ENCODE measurements at regions not wholly inside any gene's neighbourhood (a gene's known extent, or its start where the extent isn't known, plus 50 kb on each side); places are given as distances from the start of the nearest gene placed in this dataset.

GRCh38 chr4:81746071-81746470 lies 274.4 kb upstream of the RASGEF1B start:
- TF ChIP-seq CTCF (IDR thresholded peaks at IDR 0.05 in 8 of 11, conservative IDR thresholded peaks at IDR 0.05 in 3 of 11) (no peak), POLR2AphosphoS5 (IDR thresholded peaks at IDR 0.05) (no peak), POLR2A (IDR thresholded peaks at IDR 0.05) (no peak)

Data from spleen (tissue), 7 donors.